ENCODE measurements at regions not wholly inside any gene's neighbourhood (a gene's known extent, or its start where the extent isn't known, plus 50 kb on each side); places are given as distances from the start of the nearest gene placed in this dataset.
"Not testable (repeated sequence)": the region's sequence is repeated elsewhere in the genome, so short reads cannot be mapped to it uniquely, and the experiment has no call there.

DNA sequence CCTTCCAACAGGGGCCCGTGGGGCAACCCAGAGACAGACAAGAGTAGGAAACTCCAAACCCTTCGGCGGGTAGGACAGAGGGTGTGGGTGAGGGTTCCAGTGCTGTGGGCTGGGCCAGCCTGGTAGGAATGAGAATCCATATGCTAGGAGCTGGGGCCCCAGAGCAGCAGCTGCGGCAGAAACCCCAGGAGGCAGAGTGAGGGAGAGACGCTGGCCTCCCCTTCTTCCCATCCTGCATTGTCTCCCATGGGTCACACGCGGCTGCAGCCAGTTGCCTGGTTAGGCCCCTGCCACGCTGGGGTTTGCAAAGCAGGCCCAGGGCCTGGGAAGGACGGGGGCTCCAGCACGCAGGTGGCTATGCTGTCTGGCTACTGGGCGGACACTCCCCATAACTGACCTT, 113.1 kb upstream of the CCZ1B start:
- DNase-seq = not testable (repeated sequence)

DNA sequence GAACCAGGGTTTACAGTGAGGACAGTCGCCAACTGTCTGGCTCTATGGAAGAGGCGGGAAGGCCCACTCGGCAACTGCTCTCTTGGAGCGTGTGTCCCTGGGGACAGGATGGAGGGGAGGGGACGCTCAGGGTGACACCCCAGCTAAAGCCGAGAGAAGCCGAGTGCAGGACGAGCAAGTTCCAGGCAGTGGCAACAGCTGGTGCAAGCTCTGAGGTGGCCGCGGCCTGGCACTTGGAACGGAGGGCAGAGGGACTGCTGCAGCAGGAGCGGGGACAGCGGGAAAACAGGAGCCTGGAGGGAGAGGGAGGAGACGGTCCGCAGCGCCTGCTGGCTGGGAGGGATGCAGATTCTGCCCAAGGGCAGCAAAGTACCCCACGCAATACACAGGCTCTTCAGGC, 113.8 kb upstream of the CCZ1B start:
- DNase-seq = not testable (repeated sequence)

DNA sequence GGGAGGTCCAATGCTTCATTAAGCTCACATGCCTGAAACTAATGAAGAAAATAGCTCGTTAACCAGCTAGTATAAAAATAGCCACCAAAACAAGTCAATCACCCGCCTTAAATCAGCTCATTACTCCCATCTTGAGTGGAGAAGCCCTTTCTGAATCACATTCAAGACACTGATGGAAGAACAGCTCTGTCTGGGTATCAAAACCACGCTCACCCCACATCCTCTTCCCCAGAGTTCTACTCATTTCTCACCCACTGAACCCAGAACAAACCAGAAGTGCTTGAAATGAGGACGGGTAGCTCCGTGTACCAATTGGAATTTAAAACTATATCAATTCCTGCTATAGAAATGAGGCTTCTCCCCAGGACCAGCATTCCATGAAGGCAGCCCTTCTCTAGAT, 120.8 kb upstream of the CCZ1B start:
- not testable (repeated sequence) for DNase-seq

DNA sequence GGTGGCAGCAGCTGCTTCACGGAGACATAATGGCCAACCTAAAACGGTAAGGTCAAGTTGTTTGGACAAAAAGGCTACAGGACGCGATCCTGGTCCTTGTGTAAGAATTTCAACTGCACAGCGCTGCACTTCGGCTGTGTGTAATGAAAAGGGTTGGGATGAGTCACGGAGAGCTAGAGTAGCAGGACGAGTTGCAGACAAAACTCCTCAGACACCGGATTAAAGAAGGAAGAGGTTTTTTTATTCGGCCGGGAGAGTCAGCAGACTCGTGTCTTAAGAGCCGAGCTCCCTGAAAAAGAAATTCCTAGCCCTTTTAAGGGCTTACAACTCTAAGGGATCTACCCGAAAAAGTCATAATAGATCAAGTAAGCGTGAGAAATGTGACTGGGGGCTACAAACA, 124.2 kb upstream of the CCZ1B start:
- not testable (repeated sequence) for DNase-seq

DNA sequence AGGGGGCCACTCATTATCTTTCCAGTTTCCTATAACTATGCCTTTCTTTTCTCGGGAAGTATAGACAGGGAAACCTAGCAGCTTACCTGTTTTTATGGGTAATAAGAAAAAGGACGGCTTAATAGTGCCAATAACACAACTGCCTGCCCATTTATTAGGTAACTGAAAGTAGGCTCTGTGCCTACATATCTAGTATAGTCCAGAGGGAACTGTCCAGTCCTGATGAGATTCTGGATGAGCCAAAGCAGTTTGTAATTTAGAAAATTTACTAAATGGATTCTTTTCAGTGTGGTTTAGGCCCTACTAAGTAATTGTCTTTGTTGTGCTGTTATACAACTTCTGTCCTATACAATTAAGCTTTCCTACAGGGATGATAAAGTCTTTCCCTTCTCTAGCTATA, 125.5 kb upstream of the CCZ1B start:
- not testable (repeated sequence) for DNase-seq

DNA sequence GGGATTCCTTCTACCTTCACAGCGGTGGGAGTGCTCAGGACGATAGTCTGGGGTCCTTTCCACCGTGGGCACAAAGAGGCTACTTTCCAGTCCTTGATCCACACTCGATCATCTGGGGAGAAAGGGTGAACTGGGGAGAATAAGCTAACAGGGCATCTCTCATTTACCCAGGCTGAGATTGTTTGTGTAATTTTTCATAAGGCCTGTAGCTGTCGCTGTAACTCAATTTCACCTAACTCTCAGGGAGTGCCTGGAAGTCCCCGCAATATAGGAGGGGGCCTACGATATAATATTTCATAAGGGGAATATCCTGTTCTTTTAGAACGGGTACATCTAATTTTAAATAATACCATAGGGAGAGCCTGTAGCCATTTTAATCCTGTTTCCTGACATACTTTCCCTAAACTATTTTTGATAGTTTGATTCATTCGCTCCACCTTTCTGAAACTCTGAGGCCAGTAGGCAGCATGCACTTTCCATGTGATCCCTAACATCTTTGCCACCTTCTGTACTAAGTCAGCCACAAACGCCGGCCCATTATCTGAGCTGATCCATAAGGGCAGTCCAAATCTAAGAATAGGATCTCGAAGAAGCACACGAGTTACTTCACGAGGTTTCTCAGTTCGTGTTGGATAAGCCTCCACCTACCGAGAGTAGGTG, 127.2 kb upstream of the CCZ1B start:
- not testable (repeated sequence) for DNase-seq

DNA sequence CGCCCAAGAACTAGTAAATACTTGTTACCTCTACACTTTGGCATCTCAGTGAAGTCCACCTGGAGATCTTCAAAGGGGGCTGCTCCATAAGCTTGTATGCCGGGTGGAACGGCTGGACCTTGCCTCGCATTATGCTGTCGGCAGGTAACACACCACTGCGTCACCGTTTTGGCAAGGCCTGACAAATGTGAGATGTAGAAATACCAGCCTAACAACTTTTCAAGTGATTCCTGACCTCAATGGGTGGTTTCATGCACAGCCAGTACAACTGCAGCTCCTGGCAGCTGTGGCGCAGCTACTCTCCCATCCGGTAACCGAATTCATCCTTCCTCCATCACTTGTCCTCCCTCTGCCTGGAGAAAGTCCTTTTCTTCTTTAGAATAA, 127.7 kb upstream of the CCZ1B start:
- DNase-seq = not testable (repeated sequence)

DNA sequence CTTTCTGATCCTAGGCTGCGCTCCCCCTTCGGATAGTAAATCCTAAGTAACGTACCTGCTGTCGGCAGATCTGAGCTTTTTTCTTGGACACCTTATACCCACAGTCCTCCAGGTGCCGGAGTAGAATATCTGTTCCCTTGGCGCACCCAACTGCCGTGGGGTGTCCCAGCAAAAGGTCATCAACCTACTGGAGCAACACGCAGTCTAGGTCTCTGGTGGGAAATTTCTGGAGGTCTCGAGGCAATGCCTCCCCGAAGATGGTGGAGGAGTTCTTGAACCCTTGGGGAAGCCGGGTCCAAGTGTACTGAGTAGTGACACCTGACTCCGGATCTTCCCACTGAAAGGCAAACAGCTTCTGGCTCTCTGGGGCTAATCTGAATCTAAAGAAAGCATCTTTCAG, 129.3 kb upstream of the CCZ1B start:
- not testable (repeated sequence) for DNase-seq

DNA sequence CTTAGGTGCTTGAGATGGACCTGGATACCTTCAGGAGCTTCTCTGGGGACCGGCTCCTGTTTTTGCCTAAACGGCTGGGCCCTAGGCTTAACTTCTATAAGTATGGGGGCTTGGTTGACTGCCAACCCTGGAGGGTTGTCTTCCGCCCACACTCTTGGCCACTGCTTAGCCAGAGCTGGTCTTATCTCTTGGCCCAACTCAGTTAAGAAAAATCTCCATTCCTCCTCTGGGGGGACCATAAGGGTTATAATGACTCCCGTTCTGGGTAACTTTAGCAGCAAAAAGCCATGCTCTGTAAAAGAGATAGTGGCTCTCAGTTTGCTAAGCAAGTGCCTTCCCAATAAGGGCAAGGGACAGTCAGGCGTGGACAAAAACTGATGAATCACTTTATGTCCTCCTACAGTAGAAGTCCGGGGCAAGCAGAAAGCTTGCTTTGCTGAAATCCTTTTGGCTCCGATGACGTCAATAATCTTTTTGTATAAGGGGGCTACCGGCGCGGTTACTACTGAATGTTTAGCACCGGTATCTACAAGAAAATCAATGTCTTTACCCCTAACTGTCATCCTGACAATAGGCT, 130.0 kb upstream of the CCZ1B start:
- DNase-seq = not testable (repeated sequence)

DNA sequence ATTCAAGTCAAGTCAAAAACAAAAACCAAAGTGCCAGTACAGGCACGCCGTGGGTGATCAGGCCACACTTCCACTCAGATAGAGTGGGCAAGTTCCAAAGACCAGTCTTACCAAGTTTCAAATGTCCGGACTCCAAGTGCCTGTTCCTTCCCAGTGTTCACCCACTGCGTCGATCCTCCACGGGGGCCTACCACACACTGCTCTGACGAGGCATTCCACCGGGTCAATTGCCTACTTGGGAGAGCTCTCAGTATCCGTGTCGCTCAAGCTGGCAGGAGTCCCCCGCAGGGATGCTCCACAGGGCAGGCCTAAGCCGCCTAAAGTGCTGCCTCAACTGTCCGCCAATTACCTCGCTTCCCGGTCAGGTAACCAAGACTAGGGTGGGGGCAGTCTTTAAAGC, 132.3 kb upstream of the CCZ1B start:
- not testable (repeated sequence) for DNase-seq

DNA sequence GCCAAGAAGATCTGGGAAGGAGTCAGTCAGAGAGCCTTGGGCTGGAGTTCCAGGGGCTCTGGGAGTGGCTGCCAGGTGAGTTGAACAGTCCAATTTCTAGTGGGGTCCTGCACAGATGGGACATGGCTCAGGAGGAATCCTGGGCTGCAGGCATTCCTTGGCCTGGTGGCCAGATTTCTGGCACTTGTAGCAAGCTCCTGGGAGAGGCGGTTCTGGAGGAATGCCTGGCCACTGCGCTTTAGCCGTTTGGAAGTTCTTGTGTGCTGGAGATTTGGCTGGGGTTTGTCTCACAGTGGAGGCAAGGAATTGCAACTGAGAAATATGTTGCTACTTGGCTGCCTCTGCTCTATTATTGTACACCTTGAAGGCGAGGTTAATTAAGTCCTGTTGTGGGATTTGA, 133.9 kb upstream of the CCZ1B start:
- not testable (repeated sequence) for DNase-seq

DNA sequence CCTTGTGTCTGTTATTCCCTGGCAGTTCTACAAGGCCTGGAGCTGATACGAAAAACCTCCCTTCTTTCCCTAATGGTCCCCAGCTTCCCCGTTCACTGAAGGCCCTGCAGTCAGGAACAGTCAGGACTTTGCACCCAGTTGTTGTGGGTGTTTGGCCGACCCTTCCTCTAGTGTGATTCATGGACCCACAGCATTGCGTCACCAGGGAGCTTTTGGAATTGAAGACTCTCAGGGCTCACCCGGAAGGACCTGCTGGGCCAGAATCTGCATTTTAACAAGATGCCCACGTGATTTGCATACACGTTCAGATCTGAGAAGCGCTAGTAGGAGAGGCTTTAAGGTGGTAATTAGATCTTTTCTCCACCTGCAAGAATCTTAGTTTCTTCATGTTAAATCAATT, 136.8 kb upstream of the CCZ1B start:
- not testable (repeated sequence) for DNase-seq

DNA sequence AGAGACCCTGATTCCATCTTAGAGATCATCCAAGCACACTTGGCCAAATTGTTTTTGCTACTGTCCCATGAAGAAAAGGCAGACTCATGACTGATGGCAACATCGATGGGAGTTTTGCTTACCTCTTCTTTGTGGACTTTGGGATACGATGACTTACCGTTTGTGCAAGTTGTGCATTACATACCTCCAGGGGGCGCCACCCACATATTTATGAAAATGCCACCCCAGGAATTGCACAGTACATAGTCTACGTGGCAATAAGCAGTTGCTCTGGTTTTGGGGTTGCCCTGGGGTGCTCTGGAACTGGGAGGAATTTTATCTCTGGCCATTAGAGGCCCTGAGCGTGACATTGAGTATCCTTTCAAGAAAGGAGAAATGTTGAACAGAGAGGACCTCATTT, 139.0 kb upstream of the CCZ1B start:
- DNase-seq = peak; percentile 54

DNA sequence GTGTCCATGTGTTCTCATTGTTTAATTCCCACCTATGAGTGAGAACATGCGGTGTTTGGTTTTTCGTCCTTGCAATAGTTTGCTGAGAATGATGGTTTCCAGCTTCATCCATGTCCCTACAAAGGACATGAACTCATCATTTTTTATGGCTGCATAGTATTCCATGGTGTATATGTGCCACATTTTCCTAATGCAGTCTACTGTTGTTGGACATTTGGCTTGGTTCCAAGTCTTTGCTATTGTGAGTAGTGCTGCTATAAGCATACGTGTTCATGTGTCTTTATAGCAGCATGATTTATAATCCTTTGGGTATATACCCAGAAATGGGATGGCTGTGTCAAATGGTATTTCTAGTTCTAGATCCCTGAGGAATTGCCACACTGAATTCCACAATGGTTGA, 144.1 kb upstream of the CCZ1B start:
- DNase-seq = not testable (repeated sequence)

DNA sequence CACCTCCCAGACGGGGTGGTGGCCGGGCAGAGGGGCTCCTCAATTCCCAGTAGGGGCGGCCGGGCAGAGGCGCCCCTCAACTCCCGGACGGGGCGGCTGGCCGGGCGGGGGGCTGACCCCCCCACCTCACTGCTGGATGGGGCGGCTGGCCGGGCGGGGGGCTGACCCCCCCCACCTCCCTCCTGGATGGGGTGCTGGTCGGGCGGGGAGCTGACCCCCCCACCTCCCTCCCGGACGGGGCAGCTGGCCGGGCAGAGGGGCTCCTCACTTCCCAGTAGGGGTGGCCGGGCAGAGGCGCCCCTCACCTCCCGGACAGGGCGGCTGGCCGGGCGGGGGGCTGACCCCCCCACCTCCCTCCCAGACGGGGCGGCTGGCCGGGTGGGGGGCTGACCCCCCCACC, 148.8 kb upstream of the CCZ1B start:
- DNase-seq = not testable (repeated sequence)

DNA sequence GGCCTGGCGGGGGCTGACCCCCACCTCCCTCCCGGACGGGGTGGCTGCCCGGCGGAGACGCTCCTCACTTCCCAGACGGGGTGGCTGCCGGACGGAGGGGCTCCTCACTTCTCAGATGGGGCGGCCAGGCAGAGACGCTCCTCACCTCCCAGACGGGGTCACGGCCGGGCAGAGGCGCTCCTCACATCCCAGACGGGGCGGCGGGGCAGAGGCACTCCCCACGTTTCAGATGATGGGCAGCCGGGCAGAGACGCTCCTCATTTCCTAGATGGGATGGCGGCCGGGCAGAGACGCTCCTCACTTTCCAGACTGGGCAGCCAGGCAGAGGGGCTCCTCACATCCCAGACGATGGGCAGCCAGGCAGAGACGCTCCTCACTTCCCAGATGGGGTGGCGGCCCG, 149.3 kb upstream of the CCZ1B start:
- DNase-seq = not testable (repeated sequence)

DNA sequence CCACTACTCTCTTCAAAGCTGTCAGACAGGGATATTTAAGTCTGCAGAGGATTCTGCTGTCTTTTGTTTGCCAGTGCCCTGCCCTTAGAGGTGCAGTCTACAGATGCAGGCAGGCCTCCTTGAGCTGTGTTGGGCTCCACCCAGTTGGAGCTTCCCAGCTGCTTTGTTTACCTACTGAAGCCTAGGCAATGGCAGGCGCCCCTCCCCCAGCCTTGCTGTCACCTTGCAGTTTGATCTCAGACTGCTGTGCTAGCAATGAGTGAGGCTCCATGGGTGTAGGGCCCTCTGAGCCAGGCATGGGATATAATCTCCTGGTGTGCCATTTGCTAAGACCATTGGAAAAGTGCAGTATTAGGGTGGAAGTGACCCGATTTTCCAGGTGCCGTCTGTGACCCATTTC, 151.3 kb upstream of the CCZ1B start:
- not testable (repeated sequence) for DNase-seq

DNA sequence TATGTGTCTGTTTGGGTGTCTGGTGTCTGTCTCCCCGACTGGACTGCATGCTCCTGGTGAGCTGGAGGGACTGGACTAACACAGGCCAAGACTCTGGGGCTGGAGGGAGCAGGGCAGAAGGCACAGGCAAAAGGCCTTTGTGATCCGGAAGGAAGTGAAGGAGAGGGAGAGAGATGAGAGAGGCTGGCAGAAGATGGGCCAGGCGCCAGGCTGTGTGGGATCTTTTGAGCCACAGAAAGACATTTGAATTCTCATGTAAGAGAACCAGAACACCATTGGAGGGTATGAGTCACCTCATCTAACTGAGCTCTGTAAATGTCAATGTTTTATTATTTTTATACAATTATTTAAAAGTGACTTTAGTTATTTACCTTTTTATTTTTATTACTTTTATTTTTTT, 152.3 kb upstream of the CCZ1B start:
- not testable (repeated sequence) for DNase-seq

DNA sequence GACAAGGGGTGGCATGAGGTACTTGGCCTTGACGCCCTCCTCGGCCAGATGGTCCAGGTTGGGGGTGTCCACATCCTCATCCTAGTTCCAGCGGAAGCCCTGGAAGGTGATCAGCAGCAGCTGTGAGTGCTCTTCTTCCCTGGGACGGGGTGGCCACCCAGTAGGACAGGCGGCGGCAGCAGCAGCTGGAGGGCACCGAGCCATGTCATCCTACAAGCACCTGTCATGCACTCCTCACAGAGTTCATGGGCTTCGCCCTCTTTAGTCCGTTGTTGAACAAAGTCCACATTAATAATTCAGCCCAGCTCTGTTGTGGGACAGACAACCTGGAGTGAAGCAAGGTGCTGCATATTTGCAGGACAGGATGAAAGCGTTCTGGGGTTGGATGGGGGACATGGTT, 153.4 kb upstream of the CCZ1B start:
- not testable (repeated sequence) for DNase-seq

DNA sequence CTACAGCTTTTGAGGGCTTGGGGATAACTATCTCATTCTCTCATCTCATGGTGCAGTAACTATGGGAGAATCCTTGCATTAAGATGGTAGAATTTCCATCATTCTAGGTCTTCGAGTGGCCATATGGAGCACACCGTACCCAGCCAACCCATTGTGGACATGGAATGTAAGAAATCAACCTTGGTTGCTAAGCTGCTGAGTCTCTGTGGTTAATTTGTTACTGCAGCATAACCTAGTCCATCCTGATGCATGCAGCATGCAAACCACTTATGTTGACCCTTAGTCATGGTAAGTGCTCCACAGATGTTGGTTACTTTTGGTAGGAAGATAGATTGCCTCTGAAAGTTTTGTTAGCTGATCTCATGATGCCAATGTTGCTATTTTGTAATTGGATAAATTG, 156.3 kb upstream of the CCZ1B start:
- DNase-seq = not testable (repeated sequence)

DNA sequence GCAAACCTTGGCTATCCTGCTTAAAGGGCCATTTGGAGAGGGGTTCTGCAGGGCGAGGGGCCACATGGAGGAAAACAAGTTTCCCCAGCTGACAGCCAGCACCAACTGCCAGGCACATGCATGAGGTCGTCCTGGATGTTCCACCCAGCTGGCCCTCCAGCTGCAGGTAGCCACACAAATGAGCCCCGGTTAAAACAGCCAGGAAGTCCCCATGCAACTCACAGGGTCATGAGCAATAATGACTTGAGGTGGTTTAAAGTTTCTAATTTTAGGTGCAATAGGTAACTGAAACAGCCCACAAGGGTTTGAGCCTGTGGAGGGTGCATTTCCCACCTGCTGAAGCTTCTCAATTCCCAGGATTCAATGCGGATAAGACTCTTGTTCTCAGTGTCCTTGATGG, 160.8 kb upstream of the CCZ1B start:
- DNase-seq = not testable (repeated sequence)

DNA sequence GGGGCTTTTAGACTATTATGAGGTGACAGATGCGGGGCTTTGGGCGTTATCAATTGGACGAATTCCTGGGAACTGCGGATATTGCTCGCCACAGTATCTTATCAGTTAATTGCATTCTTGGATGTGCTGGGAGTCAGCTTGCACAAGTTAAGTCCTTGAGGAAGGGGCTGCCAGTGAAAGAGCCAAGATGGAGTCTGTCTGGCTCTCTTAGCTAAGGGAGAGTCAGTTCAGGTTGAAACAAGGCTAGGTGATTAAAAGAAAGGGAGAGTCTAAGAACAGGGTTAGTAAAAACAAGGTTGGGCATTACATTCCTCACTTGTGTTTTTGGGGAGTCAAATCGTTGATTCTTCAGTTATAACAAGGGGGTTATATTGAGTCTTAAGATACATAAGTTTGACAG, 162.5 kb upstream of the CCZ1B start:
- not testable (repeated sequence) for DNase-seq

DNA sequence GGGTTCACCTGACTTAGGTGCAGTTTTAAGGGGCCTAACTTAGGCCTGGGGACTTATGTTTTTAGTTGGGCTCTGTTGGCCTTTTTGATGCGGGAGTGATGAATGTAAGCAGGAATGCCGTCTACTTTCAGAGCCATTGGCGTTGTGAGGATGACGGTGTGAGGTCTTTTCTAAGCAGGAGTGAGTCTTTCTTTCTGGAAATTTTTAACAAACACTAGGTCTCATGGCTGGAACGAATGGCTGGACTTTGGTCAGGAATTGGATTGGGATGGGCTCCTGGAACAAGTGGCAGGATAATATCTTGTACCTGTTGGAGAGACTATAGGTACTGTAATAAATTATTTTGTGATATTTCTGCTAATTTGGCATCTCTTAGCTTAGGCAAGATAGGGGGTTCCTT, 163.9 kb upstream of the CCZ1B start:
- DNase-seq = not testable (repeated sequence)

DNA sequence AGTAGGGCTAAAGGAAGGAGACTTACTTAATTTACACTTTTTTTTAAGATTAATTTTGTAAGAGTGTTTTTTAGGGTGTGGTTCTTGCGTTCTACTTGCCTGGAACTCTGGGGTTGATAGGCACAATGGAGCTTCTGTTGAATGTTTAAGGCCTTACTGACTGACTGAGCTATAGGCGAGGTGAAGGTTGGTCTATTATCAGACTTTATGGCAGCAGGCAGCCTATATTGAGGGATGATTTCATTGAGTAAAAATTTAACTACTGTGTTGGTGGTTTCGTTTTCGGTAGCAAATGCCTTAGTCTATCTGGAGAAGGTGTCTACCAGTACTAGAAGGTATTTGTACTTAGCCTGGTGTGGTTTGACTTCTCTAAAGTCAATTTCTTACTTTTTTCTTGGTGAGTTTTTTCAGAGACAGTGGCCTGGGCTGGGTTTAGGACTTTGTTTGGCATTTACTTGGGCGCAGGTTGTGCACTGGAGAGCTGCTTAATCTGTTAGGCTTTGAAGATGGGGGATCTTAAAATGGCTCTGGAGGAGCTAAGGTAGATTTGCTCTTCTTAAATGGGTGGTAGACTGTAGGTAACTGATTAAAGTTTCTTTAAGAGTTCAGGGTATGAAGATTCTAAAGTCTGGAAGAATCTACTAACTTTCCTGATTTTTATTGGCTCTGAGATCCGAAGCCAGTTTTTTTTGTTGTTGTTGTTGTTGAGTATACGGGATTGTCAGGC, 164.5 kb upstream of the CCZ1B start:
- DNase-seq = not testable (repeated sequence)

All from effector CD4-positive, alpha-beta T cell (primary cell).